ENCODE measurements at regions not wholly inside any gene's neighbourhood (a gene's known extent, or its start where the extent isn't known, plus 50 kb on each side); places are given as distances from the start of the nearest gene placed in this dataset.

- TF ChIP-seq ZFP3 (CRISPR knock-in tag; IDR thresholded peaks at IDR 0.05): no peak
- no peak for TF ChIP-seq PATZ1 (CRISPR knock-in tag; IDR thresholded peaks at IDR 0.05; ENCODE audit: borderline replicate concordance)
- TF ChIP-seq POU6F1 (CRISPR knock-in tag; IDR thresholded peaks at IDR 0.05; ENCODE audit: borderline replicate concordance, low read depth): no peak
- TF ChIP-seq ZFP30 (CRISPR knock-in tag; IDR thresholded peaks at IDR 0.05): no peak
- no peak for TF ChIP-seq ZNF8 (CRISPR knock-in tag; IDR thresholded peaks at IDR 0.05)
- TF ChIP-seq GLIS3 (CRISPR knock-in tag; IDR thresholded peaks at IDR 0.05): no peak
- no peak for TF ChIP-seq CSRNP3 (CRISPR knock-in tag; IDR thresholded peaks at IDR 0.05)
- TF ChIP-seq RARB (CRISPR knock-in tag; IDR thresholded peaks at IDR 0.05): no peak
- TF ChIP-seq ARNTL (CRISPR knock-in tag; IDR thresholded peaks at IDR 0.05; ENCODE audit: borderline replicate concordance, low read depth): no peak
- no peak for TF ChIP-seq ZC3H10 (CRISPR knock-in tag; IDR thresholded peaks at IDR 0.05)
- no peak for TF ChIP-seq TSHZ2 (CRISPR knock-in tag; IDR thresholded peaks at IDR 0.05)
- no peak for TF ChIP-seq CREB5 (CRISPR knock-in tag; IDR thresholded peaks at IDR 0.05; ENCODE audit: low read depth)
- no peak for TF ChIP-seq TCF4 (CRISPR knock-in tag; IDR thresholded peaks at IDR 0.05; ENCODE audit: borderline replicate concordance)
- no peak for TF ChIP-seq ZNF70 (CRISPR knock-in tag; IDR thresholded peaks at IDR 0.05)
Observed at GRCh38 chr22:49593509-49593908, 234.2 kb downstream of the BRD1 start.

Measured in SK-N-SH treated with all-trans-retinoic acid at 6 μM for 48 hours (cell line).